Peyer's patch (tissue), 4 donors: ENCODE measurements at regions not wholly inside any gene's neighbourhood (a gene's known extent, or its start where the extent isn't known, plus 50 kb on each side); places are given as distances from the start of the nearest gene placed in this dataset.

ENCODE experiments used
- CTCF ChIP-seq, 6 experiments: fragments of 450-650 bp in 4 of 6; fragments of 200-600 bp in 2 of 6; sonication (generic) in 1 of 6; IDR thresholded peaks; one replicate each; pipeline ENCODE4 v1.5.1; 2017 to 2019; ENCODE audit warnings: antibody characterized with exemption in 6 of 6, mild to moderate bottlenecking in 3 of 6, moderate library complexity in 1 of 6
- POLR2A ChIP-seq, 2 donors: fragments of 450-650 bp; IDR thresholded peaks; one replicate each; pipeline ENCODE4 v1.5.1; 2017; ENCODE audit warnings: antibody characterized with exemption in 2 of 2, mild to moderate bottlenecking in 2 of 2, moderate library complexity in 2 of 2

GRCh38 chr3:159818997-159819500 is 169.6 kb upstream of the IL12A start:
- no peak for TF ChIP-seq POLR2A (IDR thresholded peaks at IDR 0.05)
- no peak for TF ChIP-seq CTCF (IDR thresholded peaks at IDR 0.05)
